GM12878 (cell line): ENCODE measurements at regions not wholly inside any gene's neighbourhood (a gene's known extent, or its start where the extent isn't known, plus 50 kb on each side); places are given as distances from the start of the nearest gene placed in this dataset.

Source experiments
- MTA2 ChIP-seq: fragments of 450-650 bp; IDR thresholded peaks from 2 replicates; pipeline ENCODE4 v1.6.1; 2016; ENCODE audit warnings: low read depth, mild to moderate bottlenecking, moderate library complexity
- NFIC ChIP-seq: IDR thresholded peaks from 2 replicates; pipeline ENCODE4 v1.6.1; 2012; ENCODE audit warnings: low read depth, mild to moderate bottlenecking, inconsistent platforms, low read length, moderate library complexity
- RAD51 ChIP-seq: fragments of 450-650 bp; IDR thresholded peaks from 2 replicates; pipeline ENCODE4 v1.6.1; 2016; ENCODE audit warnings: moderate library complexity, mild to moderate bottlenecking, inconsistent platforms
- RB1 ChIP-seq: fragments of 450-650 bp; formaldehyde crosslinking; IDR thresholded peaks from 2 replicates; pipeline ENCODE4 v1.6.1; 2017; ENCODE audit warnings: mild to moderate bottlenecking, borderline replicate concordance
- SIN3A ChIP-seq: IDR thresholded peaks from 2 replicates; pipeline ENCODE4 v1.6.1; 2012; ENCODE audit warnings: low read depth, low read length, improper control_type of control experiment
- SPI1 ChIP-seq: IDR thresholded peaks from 2 replicates; pipeline ENCODE4 v1.6.1; 2011; ENCODE audit warnings: low read depth, mild to moderate bottlenecking, low read length, moderate library complexity, borderline replicate concordance; ENCODE audit not compliant: insufficient read depth
- USF1 ChIP-seq: IDR thresholded peaks from 2 replicates; pipeline ENCODE4 v1.6.1; 2011; ENCODE audit warnings: borderline replicate concordance, low read depth, mild to moderate bottlenecking, moderate library complexity, mixed read lengths, low read length; ENCODE audit not compliant: insufficient read depth; ENCODE audit errors: extremely low read length
- ZBTB11 ChIP-seq: fragments of 450-650 bp; formaldehyde crosslinking; IDR thresholded peaks from 2 replicates; pipeline ENCODE4 v1.5.0; 2022; ENCODE audit warnings: mild to moderate bottlenecking, missing genetic modification characterization
- ZNF217 ChIP-seq: fragments of 450-650 bp; IDR thresholded peaks from 2 replicates; pipeline ENCODE4 v1.6.1; 2017; ENCODE audit warnings: antibody characterized with exemption, mild to moderate bottlenecking

DNA sequence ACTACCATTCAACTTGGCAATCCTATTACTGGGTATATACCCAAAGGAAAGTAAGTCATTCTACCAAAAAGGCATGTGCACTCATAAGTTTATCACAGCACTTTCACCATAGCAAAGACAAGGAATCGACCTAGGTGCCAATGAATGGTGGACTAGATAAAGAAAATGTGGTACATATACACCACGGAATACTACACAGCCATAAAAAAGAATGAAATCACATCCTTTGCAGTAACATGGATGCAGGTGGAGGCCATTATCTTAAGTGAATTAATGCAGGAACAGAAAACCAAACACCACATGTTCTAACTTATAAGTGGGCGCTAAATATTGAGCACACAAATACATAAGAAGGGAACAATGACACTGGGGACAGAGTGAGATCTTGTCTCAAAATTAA lies 65.8 kb upstream of the SUB1 start (continued):
- no peak for TF ChIP-seq ZBTB11 (CRISPR knock-in tag)
- TF ChIP-seq ZNF217: no peak
- no peak for TF ChIP-seq RB1
- no peak for TF ChIP-seq RAD51
- no peak for TF ChIP-seq MTA2
- TF ChIP-seq USF1: no peak
- no peak for TF ChIP-seq SPI1
- TF ChIP-seq NFIC: no peak
- TF ChIP-seq SIN3A: no peak
- TF ChIP-seq, all 136 proteins: peak for 0
